Natural killer cell treated with Interleukin-12 subunit alpha and Interleukin-12 subunit beta and Interleukin-15 and Interleukin-18, amount 100 ng/mL, for 72 hours (primary cell): ENCODE measurements at regions not wholly inside any gene's neighbourhood (a gene's known extent, or its start where the extent isn't known, plus 50 kb on each side); places are given as distances from the start of the nearest gene placed in this dataset.
"Not testable (repeated sequence)": the region's sequence is repeated elsewhere in the genome, so short reads cannot be mapped to it uniquely, and the experiment has no call there.

Experiments used
- ATAC-seq, 2 donors: fragments of 150-1000 bp; cut with Tn5 transposase in 1 of 2; sonication (Bioruptor Pico), chemical (Tn5 transposase) in 1 of 2; 2 replicates each; pipeline ENCODE4 v1.10.0; 2021
- DNase-seq: peaks from one replicate; pipeline ENCODE4 v3.0.0; 2022; ENCODE audit warnings: low spot score
- H3K27ac Mint-ChIP-seq, 2 donors: 1 replicate in 1 of 2; 2 replicates in 1 of 2; pipeline ENCODE4 v1.8.0; 2022; ENCODE audit warnings: mixed read lengths in 2 of 2, mild to moderate bottlenecking in 1 of 2, moderate library complexity in 1 of 2
- H3K27me3 Mint-ChIP-seq, 2 donors: 1 replicate in 1 of 2; 2 replicates in 1 of 2; pipeline ENCODE4 v1.8.0; 2022; ENCODE audit warnings: mixed read lengths in 2 of 2
- H3K36me3 Mint-ChIP-seq: one replicate; pipeline ENCODE4 v1.8.0; 2022; ENCODE audit warnings: mixed read lengths
- H3K4me1 Mint-ChIP-seq, 2 donors: 1 replicate in 1 of 2; 2 replicates in 1 of 2; pipeline ENCODE4 v1.8.0; 2022; ENCODE audit warnings: low read depth in 2 of 2, mixed read lengths in 2 of 2, mild to moderate bottlenecking in 1 of 2
- H3K4me3 Mint-ChIP-seq: one replicate; pipeline ENCODE4 v1.8.0; 2022; ENCODE audit warnings: mixed read lengths
- H3K9me3 Mint-ChIP-seq: 2 replicates; pipeline ENCODE4 v1.8.0; 2022; ENCODE audit warnings: mixed read lengths

- H3K27ac Mint-ChIP-seq, H3K36me3 Mint-ChIP-seq, H3K4me1 Mint-ChIP-seq, H3K9me3 Mint-ChIP-seq, H3K4me3 Mint-ChIP-seq, DNase-seq, ATAC-seq: not testable (repeated sequence)
- H3K27me3 Mint-ChIP-seq, result peaks cover 12 to 25% of the 10 kb centered on the region in 2 donors
These were observed 264.5 kb downstream of the MATN1 start for GRCh38 chr1:30458730-30459485.

DNA sequence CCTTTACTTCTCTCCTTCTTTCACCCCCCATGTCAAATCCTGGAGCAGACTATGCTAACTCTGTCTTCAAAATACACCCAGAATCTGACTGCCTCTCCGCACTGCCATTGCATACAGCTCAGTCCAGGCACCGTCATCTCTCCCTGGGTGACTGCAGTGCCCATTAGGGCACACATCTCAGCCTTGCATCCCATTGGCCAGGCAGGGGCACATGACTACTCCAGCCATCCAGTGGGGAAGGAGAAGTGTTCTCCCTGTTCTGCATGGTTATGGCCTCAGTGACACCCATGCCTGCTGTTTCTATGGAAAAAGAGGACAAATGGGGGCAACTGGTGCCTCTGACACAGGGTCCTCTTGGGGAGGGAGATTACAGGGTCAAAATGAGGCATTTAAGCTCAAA lies 270.5 kb downstream of the MATN1 start:
- Mint-ChIP-seq H3K4me3 (no peak overlapping the region), H3K27me3 (peaks cover 7 to 30% of the 10 kb centered on the region in 2 donors), H3K36me3 (no peaks in the 10 kb centered on the region), H3K27ac (no peak overlapping the region), H3K9me3 (no peaks in the 10 kb centered on the region), H3K4me1 (no peaks in the 10 kb centered on the region)
- ATAC-seq, result no peak
- no peak for DNase-seq

DNA sequence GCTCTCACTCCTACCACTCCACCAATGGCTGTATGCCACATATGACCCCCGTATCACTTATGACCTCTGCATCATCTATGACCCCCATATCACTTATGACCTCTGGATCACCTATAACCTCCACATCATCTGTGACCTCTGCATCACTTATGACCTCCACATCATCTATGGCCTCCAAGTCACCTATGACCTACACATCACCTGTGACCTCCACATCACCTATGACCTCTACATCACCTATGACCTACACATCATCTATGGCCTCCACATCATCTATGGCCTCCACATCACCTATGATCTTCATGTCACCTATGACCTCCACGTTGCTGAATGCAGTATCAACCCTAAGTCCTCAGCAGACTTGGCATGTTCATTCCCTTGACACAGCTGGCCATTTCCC lies 271.2 kb downstream of the MATN1 start:
- Mint-ChIP-seq H3K4me3 (no peak overlapping the region), H3K27ac (no peak overlapping the region), H3K27me3 (peaks cover 10 to 29% of the 10 kb centered on the region in 2 donors), H3K9me3 (no peaks in the 10 kb centered on the region), H3K36me3 (no peaks in the 10 kb centered on the region), H3K4me1 (no peaks in the 10 kb centered on the region)
- DNase-seq (no peak), ATAC-seq (peak in 1 of 2 donors; percentile 54)

GRCh38 chr1:30451532-30452125 lies 271.8 kb downstream of the MATN1 start:
- no peak overlapping the region for H3K4me3 Mint-ChIP-seq
- no peaks in the 10 kb centered on the region for H3K9me3 Mint-ChIP-seq
- no peaks in the 10 kb centered on the region for H3K4me1 Mint-ChIP-seq
- H3K27ac Mint-ChIP-seq, result no peak overlapping the region
- ATAC-seq (peak in 1 of 2 donors; percentile 10), DNase-seq (no peak)
- H3K36me3 Mint-ChIP-seq, result no peaks in the 10 kb centered on the region
- peaks cover 7 to 29% of the 10 kb centered on the region in 2 donors for H3K27me3 Mint-ChIP-seq

DNA sequence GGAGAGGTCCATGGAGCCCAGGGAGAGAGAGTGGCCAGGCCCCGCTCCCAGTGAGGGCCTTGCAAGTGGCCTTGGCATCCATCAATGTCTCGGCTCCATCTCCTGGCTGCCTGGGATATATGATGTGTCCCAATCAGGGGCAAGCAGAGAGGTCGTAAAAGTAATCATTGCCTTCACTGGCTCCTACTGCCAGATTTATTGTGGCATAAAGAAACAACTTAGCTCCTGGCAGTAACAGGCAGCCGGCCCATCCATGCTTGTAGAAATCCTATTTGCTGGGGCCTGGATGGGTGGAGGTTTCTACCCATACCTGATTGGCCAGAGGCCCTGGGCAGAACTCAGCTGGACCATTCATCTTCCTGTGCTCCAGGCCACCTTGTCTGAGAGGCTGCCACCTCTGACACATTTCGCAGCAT lies 272.6 kb downstream of the MATN1 start:
- no peak for ATAC-seq

DNA sequence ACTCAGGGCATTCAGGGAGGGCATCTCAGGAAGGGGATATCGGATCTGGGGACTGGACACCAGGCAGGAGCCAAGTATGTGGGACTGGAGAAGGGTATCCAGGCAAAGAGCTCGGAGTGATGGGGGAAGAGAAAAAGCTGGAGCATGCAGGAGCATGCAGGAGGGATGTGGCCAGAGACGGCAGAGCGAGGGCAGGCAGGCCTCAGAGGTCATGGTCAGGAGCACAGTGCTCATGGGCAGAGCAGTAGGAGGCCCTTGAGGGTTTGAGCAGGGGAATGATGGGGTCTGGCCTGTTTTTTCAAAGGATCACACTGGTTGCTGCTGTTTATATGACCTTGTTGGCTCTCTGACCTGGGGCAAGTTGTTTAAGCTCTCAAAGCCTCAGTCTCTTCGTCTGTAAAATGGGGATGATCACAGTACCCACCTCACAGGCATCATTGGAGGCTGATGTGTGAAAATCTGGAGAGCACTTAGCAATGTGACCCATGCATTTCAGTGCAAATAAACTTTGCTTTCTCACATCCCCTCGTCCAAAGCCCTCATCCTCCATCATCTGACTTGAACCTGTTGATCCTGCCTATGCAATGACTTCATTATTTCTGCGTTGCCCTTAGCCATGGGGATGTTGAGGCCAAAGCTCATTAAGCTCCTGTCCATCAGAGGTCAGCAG lies 273.1 kb downstream of the MATN1 start:
- Mint-ChIP-seq H3K4me1 (no peaks in the 10 kb centered on the region), H3K27me3 (peaks cover 5 to 27% of the 10 kb centered on the region in 2 donors), H3K36me3 (no peaks in the 10 kb centered on the region), H3K4me3 (no peak overlapping the region), H3K27ac (no peak overlapping the region), H3K9me3 (no peaks in the 10 kb centered on the region)
- DNase-seq (no peak), ATAC-seq (no peak)

More for the DNA sequence above, 272.6 kb downstream of the MATN1 start:
- no peak for DNase-seq
- H3K27me3 Mint-ChIP-seq, result peaks cover 3 to 23% of the 10 kb centered on the region in 2 donors
- H3K9me3 Mint-ChIP-seq, result no peaks in the 10 kb centered on the region
- H3K4me1 Mint-ChIP-seq, result no peaks in the 10 kb centered on the region
- no peak overlapping the region for H3K4me3 Mint-ChIP-seq
- H3K36me3 Mint-ChIP-seq, result no peaks in the 10 kb centered on the region
- no peak overlapping the region for H3K27ac Mint-ChIP-seq

GRCh38 chr1:30449428-30450147 lies 273.8 kb downstream of the MATN1 start:
- Mint-ChIP-seq H3K4me1 (no peaks in the 10 kb centered on the region), H3K27ac (no peak overlapping the region), H3K9me3 (no peaks in the 10 kb centered on the region), H3K4me3 (no peak overlapping the region), H3K36me3 (no peaks in the 10 kb centered on the region), H3K27me3 (peaks cover 6 to 30% of the 10 kb centered on the region in 2 donors)
- no peak for ATAC-seq
- no peak for DNase-seq

DNA sequence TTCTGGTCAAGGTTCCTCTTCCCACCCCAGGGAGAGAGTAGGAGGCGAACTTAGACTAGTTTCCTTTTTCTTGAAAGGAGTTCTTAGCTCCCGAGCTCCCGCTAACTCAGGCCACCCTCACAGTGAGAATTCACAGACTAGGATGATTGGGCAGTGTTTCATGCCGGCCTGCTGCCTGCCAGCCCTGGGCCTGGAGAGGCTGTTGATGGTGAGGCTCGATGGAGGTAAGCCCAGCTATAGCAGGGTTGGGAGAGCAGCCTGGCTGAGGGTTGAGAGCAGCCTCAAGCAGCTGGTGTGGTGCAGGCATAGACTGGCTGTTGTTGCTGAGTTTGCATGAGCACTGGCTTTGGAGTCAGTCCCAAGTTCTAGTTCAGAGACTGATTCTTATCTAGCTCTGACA lies 274.4 kb downstream of the MATN1 start:
- no peaks in the 10 kb centered on the region for H3K9me3 Mint-ChIP-seq
- peaks cover 6 to 36% of the 10 kb centered on the region in 2 donors for H3K27me3 Mint-ChIP-seq
- no peak overlapping the region for H3K4me3 Mint-ChIP-seq
- ATAC-seq (no peak), DNase-seq (no peak)
- no peaks in the 10 kb centered on the region for H3K4me1 Mint-ChIP-seq
- H3K27ac Mint-ChIP-seq, result no peak overlapping the region
- H3K36me3 Mint-ChIP-seq, result no peaks in the 10 kb centered on the region

GRCh38 chr1:30447701-30448100 lies 275.7 kb downstream of the MATN1 start:
- no peaks in the 10 kb centered on the region for H3K4me1 Mint-ChIP-seq
- peaks cover 6 to 34% of the 10 kb centered on the region in 2 donors for H3K27me3 Mint-ChIP-seq
- H3K36me3 Mint-ChIP-seq, result no peaks in the 10 kb centered on the region
- H3K9me3 Mint-ChIP-seq, result no peaks in the 10 kb centered on the region
- DNase-seq (no peak), ATAC-seq (no peak)
- H3K27ac Mint-ChIP-seq, result no peak overlapping the region
- H3K4me3 Mint-ChIP-seq, result no peak overlapping the region

GRCh38 chr1:30447080-30447479 lies 276.3 kb downstream of the MATN1 start:
- Mint-ChIP-seq H3K4me1 (no peaks in the 10 kb centered on the region), H3K4me3 (no peak overlapping the region), H3K36me3 (no peaks in the 10 kb centered on the region), H3K9me3 (no peaks in the 10 kb centered on the region), H3K27me3 (peaks cover 6 to 28% of the 10 kb centered on the region in 2 donors), H3K27ac (no peak overlapping the region)
- no peak for ATAC-seq
- no peak for DNase-seq

- DNase-seq (no peak), ATAC-seq (no peak)
- H3K36me3 Mint-ChIP-seq, result no peaks in the 10 kb centered on the region
- H3K9me3 Mint-ChIP-seq, result no peaks in the 10 kb centered on the region
- H3K4me1 Mint-ChIP-seq, result no peaks in the 10 kb centered on the region
- H3K27me3 Mint-ChIP-seq, result peaks cover 6 to 24% of the 10 kb centered on the region in 2 donors
- H3K27ac Mint-ChIP-seq, result no peak overlapping the region
- no peak overlapping the region for H3K4me3 Mint-ChIP-seq
These were observed 276.9 kb downstream of the MATN1 start for GRCh38 chr1:30446508-30446907.

- Mint-ChIP-seq H3K9me3 (no peaks in the 10 kb centered on the region), H3K27me3 (peaks cover 6 to 24% of the 10 kb centered on the region in 2 donors), H3K4me1 (no peaks in the 10 kb centered on the region), H3K4me3 (no peak overlapping the region), H3K27ac (no peak overlapping the region), H3K36me3 (no peaks in the 10 kb centered on the region)
- no peak for DNase-seq
- peak; percentile 37 to 51 for ATAC-seq
These were observed 277.3 kb downstream of the MATN1 start for GRCh38 chr1:30446095-30446494.

GRCh38 chr1:30445449-30445848 lies 277.9 kb downstream of the MATN1 start:
- no peak overlapping the region for H3K4me3 Mint-ChIP-seq
- H3K36me3 Mint-ChIP-seq, result no peaks in the 10 kb centered on the region
- H3K27ac Mint-ChIP-seq, result no peak overlapping the region
- no peaks in the 10 kb centered on the region for H3K4me1 Mint-ChIP-seq
- H3K27me3 Mint-ChIP-seq, result peaks cover 8 to 24% of the 10 kb centered on the region in 2 donors
- ATAC-seq (no peak), DNase-seq (no peak)
- H3K9me3 Mint-ChIP-seq, result no peaks in the 10 kb centered on the region

GRCh38 chr1:30444850-30445249 lies 278.5 kb downstream of the MATN1 start:
- Mint-ChIP-seq H3K27me3 (peaks cover 8 to 24% of the 10 kb centered on the region in 2 donors), H3K4me1 (no peaks in the 10 kb centered on the region), H3K36me3 (no peaks in the 10 kb centered on the region), H3K4me3 (no peak overlapping the region), H3K9me3 (no peaks in the 10 kb centered on the region), H3K27ac (no peak overlapping the region)
- ATAC-seq, result no peak
- no peak for DNase-seq
